ENCODE measurements at regions not wholly inside any gene's neighbourhood (a gene's known extent, or its start where the extent isn't known, plus 50 kb on each side); places are given as distances from the start of the nearest gene placed in this dataset.

- Histone ChIP-seq H3K36me3 (no peaks in the 10 kb centered on the region), H3K9me3 (no peaks in the 10 kb centered on the region), H3K4me1 (no peaks in the 10 kb centered on the region), H3K27ac (no peak overlapping the region), H3K27me3 (no peaks in the 10 kb centered on the region), H3K4me3 (no peak overlapping the region)
- 92 to 94% (median 94%) methylated on average over 11 of the region's 11 CpGs for WGBS, 4 donors
- ATAC-seq, result no peak
- no peak for DNase-seq
- TF ChIP-seq CTCF (IDR thresholded peaks at IDR 0.05) (no peak), POLR2A (IDR thresholded peaks at IDR 0.05) (no peak)
- intact Hi-C loops (cut with DNase I), result no loop called here
Observed at GRCh38 chr4:156481845-156482244, 489.8 kb downstream of the PDGFC start.

- Histone ChIP-seq H3K4me3 (no peak overlapping the region), H3K27ac (no peak overlapping the region), H3K4me1 (no peaks in the 10 kb centered on the region), H3K36me3 (no peaks in the 10 kb centered on the region), H3K27me3 (no peaks in the 10 kb centered on the region), H3K9me3 (no peaks in the 10 kb centered on the region)
- TF ChIP-seq POLR2A (IDR thresholded peaks at IDR 0.05), result no peak
- no peak for TF ChIP-seq CTCF (IDR thresholded peaks at IDR 0.05)
- intact Hi-C loops (cut with DNase I), result loop anchor here in 9 of 10 donors (5.0 to 10.0 kb wide), 9 partner anchors 197 to 1500 kb away; partner anchors contain the start of gene PDGFC (in 4 of the 9)
- ATAC-seq, result no peak
- WGBS, 4 donors, result 53 to 57% (median 55%) methylated on average over 2 of the region's 2 CpGs
- DNase-seq, result no peak
Observed at GRCh38 chr4:156477636-156478035, 494.0 kb downstream of the PDGFC start.

DNA sequence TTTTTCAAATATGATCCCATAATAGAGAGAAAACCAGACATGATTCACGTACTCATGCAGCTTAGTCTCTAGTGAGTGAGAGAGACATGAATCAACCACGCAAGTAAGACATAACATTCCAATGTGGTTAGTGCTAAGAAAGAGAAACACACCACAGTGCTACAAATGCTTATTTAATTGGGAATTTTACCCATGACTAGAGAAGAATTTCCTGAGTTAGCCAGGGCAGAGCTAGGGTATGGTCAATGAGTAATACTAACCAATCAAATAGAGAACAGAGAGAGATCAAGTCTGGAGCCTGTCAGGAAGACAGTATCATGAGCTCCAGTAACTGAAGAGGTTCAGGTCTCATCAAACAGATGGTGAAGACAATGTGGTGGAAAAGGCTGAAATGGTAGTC lies 495.2 kb downstream of the PDGFC start:
- Histone ChIP-seq H3K36me3 (no peaks in the 10 kb centered on the region), H3K4me3 (no peak overlapping the region), H3K27me3 (no peaks in the 10 kb centered on the region), H3K27ac (no peak overlapping the region), H3K4me1 (no peaks in the 10 kb centered on the region), H3K9me3 (no peaks in the 10 kb centered on the region)
- DNase-seq (no peak), ATAC-seq (peak in 3 of 4 donors; percentile 9 to 90 (median 51))
- TF ChIP-seq CTCF (IDR thresholded peaks at IDR 0.05), result no peak
- no peak for TF ChIP-seq POLR2A (IDR thresholded peaks at IDR 0.05)
- WGBS, 4 donors, result 75 to 83% (median 78%) methylated on average over 2 of the region's 2 CpGs
- intact Hi-C loops (cut with DNase I), result loop anchor here in 9 of 10 donors (5.0 to 10.0 kb wide), 9 partner anchors 198 to 1501 kb away; partner anchors contain the start of gene PDGFC (in 4 of the 9)

DNA sequence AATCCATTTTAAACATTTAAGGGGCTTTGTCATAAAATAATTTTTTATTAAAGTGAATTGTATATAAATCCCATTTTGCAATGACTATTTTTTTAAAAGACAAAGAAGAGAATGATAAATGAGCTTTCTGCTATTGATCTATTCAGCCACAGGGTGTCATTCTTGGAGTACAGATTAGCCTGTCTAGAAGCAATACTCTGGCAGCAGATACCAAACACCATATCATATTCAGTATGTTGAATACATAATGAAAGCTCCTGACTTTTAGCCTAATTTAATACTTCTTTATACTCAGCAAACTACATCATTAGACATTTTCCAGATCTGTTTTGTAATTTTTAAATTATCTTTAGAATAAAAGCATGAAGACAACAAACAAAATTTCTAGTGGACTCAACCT lies 496.3 kb downstream of the PDGFC start:
- Histone ChIP-seq H3K4me3 (no peak overlapping the region), H3K27me3 (peaks cover 0 to 4% (median 0%) of the 10 kb centered on the region in 9 donors), H3K9me3 (no peaks in the 10 kb centered on the region), H3K36me3 (no peaks in the 10 kb centered on the region), H3K4me1 (no peaks in the 10 kb centered on the region), H3K27ac (no peak overlapping the region)
- DNase-seq, result no peak
- no peak for TF ChIP-seq POLR2A (IDR thresholded peaks at IDR 0.05)
- TF ChIP-seq CTCF (IDR thresholded peaks at IDR 0.05), result peak; percentile 24 to 70 (median 50)
- ATAC-seq, result peak; percentile 57 to 85 (median 65)
- intact Hi-C loops (cut with DNase I), result loop anchor here in 9 of 10 donors (1.0 to 10.0 kb wide), 10 partner anchors 199 to 1502 kb away; partner anchors contain the start of gene PDGFC (in 4 of the 9)
